Activated naive CD8-positive, alpha-beta T cell treated with anti-CD3 and anti-CD28 coated beads, Interleukin-2, amount 50 U/mL, for 24 hours (primary cell): ENCODE measurements at regions not wholly inside any gene's neighbourhood (a gene's known extent, or its start where the extent isn't known, plus 50 kb on each side); places are given as distances from the start of the nearest gene placed in this dataset.
"Not testable (repeated sequence)": the region's sequence is repeated elsewhere in the genome, so short reads cannot be mapped to it uniquely, and the experiment has no call there.

Experiments
- ATAC-seq: fragments of 150-1000 bp; cut with Tn5 transposase; one replicate; pipeline ENCODE4 v1.10.0; 2021
- DNase-seq: peaks from one replicate; pipeline ENCODE4 v3.0.0; 2021
- H3K27ac Mint-ChIP-seq: one replicate; pipeline ENCODE4 v1.8.0; 2021; ENCODE audit warnings: mild to moderate bottlenecking, mixed read lengths
- H3K27me3 Mint-ChIP-seq: one replicate; pipeline ENCODE4 v1.8.0; 2021; ENCODE audit warnings: mixed read lengths
- H3K36me3 Mint-ChIP-seq: one replicate; pipeline ENCODE4 v1.8.0; 2021; ENCODE audit warnings: low read depth, mixed read lengths
- H3K4me1 Mint-ChIP-seq: one replicate; pipeline ENCODE4 v1.8.0; 2021; ENCODE audit warnings: mixed read lengths
- H3K4me3 Mint-ChIP-seq: one replicate; pipeline ENCODE4 v1.8.0; 2021; ENCODE audit warnings: mild to moderate bottlenecking, moderate library complexity, mixed read lengths
- H3K9me3 Mint-ChIP-seq: one replicate; pipeline ENCODE4 v1.8.0; 2021; ENCODE audit warnings: mixed read lengths

DNA sequence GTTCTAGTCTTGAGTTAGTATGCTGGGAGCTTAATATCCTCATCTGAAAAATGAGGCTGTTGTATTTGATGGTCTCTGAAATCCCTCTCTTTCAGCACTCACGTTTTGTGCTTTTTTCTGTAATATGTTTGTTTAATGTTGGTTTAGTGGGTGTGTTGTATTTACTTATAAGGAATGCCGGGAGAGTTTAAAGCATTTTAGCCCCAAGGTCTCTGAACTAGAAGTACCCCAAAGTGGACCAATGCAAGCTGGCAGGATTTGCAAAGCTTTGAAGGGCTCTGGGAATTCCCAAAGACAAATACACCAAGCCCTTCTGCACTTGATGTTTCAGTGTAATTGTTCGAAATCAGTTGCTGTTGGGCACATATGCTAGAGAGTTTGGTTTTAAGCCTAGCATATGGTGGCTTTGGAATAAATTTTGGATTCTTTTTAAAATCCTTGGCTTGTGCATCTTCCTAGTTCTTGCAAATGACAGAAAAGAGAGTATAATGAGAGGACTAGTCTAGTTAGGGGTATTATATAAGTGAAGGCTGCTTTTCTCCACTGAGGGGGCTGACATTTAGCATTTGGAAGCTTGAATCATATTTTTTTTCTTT, 371.4 kb upstream of the BOD1L1 start:
- Mint-ChIP-seq H3K36me3 (peaks cover 3% of the 10 kb centered on the region), H3K27ac (no peak overlapping the region), H3K9me3 (peaks cover 37% of the 10 kb centered on the region), H3K4me1 (no peaks in the 10 kb centered on the region), H3K27me3 (no peaks in the 10 kb centered on the region), H3K4me3 (no peak overlapping the region)
- no peak for ATAC-seq
- no peak for DNase-seq

DNA sequence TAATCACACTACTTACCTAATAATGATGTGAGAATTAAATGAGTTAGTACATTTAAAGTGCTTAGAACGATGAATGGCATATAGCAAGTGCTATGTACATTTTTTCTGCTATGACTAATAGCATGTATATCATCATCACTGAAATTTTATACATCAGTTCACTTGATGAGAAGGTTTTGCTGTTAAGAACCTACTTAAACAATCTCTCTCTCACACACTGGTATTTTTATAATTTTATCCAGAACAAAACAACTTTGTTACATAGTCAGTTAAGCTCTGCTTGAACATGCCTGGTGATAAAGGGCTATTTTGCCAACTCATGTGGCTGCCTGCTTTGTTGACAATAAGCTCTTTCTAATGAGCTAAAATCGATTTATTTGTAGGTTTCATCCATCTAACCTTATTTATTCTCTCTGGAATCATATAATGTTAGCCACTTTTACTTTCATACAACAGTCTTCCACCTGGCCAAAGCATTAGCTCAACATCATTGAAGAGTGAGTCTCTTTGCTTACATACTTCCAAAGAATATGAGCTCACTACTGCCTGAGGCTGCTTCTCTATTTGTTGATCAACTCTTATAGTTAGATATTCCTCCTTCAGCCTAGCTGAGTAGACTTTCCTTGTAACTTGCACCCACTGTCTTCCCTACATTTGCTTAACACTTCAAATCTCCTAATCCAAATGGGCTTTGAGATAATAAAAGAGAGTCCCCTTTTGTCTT, 372.7 kb upstream of the BOD1L1 start:
- H3K27me3 Mint-ChIP-seq, result no peaks in the 10 kb centered on the region
- DNase-seq, result no peak

DNA sequence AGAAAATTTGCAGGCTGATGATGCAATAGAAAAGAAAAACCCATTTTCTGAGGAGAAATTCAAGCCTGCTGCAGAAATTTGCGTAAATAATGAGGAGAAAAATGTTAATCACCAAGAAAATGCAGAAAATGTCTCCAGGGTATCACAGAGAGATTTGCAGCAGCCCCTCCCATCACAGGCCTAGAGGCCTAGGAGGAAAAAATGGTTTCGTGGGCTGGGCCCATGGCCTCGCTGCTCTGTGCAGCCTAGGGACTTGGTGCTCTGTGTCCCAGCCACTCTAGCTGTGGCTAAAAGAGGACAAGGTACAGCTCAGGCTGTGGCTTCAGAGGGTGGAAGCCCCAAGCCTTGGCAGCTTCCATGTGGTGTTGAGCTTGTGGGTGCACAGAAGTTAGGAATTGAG, 374.8 kb upstream of the BOD1L1 start:
- not testable (repeated sequence) for DNase-seq, H3K4me1 Mint-ChIP-seq, H3K4me3 Mint-ChIP-seq, H3K27me3 Mint-ChIP-seq, H3K36me3 Mint-ChIP-seq, H3K27ac Mint-ChIP-seq, ATAC-seq
- peaks cover 33% of the 10 kb centered on the region for H3K9me3 Mint-ChIP-seq

More for the DNA sequence above, 372.7 kb upstream of the BOD1L1 start:
- H3K27ac Mint-ChIP-seq, result no peak overlapping the region
- no peaks in the 10 kb centered on the region for H3K4me1 Mint-ChIP-seq
- no peak overlapping the region for H3K4me3 Mint-ChIP-seq
- ATAC-seq, result no peak
- H3K36me3 Mint-ChIP-seq, result peaks cover 3% of the 10 kb centered on the region
- peaks cover 33% of the 10 kb centered on the region for H3K9me3 Mint-ChIP-seq

DNA sequence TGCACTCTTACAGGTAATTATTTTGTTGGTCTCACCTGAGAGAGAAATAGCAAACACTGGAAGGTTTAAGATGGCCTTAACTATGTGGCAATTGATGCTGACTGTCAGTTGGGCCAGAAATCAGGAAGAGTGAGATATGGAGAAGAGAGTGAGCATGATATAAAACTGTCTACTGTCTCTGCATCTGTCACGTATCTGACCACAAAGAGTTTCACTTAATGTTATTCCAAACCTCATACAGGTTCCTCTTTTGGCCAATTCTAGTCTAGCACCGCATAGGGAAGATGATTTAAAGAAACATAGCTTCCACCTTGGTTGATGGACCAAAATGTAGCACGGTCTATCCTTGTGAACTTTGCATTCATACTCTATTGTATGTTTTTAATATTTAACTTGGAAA, 381.0 kb upstream of the BOD1L1 start:
- Mint-ChIP-seq H3K4me3 (no peak overlapping the region), H3K36me3 (peaks cover 2% of the 10 kb centered on the region), H3K4me1 (no peaks in the 10 kb centered on the region), H3K27me3 (no peaks in the 10 kb centered on the region), H3K27ac (no peak overlapping the region), H3K9me3 (peaks cover 4% of the 10 kb centered on the region)
- DNase-seq (no peak), ATAC-seq (no peak)

DNA sequence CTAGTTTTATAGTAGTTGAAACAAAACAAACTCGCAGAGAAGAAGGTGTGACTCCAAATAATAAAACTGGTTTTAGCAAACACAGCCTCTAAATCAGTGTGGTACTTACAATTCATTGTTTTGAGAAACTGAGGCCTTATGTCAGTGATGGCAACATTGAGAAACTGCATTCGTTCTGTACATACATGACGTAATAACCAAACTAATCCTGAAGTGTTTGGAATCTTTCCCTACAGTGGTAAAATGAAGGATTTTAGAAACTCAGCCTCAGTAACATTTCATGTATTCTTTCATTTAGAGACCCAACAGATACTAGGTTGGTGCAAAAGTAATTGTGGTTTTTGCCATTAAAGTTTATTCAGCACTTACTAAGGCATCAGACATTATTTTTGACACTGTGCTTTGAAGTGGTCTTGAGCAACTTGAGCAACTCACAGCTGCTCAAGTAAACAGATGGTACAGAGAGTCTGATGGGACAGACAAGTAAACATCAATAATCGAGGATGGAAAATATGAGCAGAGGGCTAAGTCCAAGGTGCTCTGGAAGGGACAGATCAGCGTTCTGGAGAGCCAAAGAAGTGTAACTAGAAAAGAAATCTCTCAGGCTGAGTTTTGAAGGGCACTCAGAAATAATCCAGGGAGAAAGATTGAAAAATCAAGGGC, 390.8 kb upstream of the BOD1L1 start:
- H3K27ac Mint-ChIP-seq, result no peak overlapping the region
- no peak for ATAC-seq
- H3K4me3 Mint-ChIP-seq, result no peak overlapping the region
- H3K36me3 Mint-ChIP-seq, result no peaks in the 10 kb centered on the region
- no peaks in the 10 kb centered on the region for H3K27me3 Mint-ChIP-seq
- H3K9me3 Mint-ChIP-seq, result peaks cover 24% of the 10 kb centered on the region
- H3K4me1 Mint-ChIP-seq, result no peaks in the 10 kb centered on the region
- DNase-seq, result no peak

DNA sequence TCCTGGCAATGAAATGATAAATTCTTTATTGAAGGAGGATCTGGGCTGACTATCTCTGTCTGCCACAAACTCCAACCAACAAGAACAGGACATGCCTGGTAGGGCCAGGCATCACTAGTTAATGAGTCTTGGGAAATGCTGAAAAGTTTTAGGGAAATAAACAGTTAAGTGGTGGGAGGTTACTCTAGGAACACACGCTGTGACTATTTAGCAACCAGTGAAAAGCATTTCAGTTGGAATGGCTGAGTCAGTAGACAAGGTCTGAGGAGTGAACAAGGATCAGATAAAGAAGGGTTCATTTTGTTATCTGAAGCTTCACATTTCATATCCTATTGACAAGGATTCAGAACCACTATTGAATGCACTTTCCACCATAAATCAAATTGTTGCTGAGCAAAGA, 394.9 kb upstream of the BOD1L1 start:
- H3K27ac Mint-ChIP-seq, result no peak overlapping the region
- DNase-seq (no peak), ATAC-seq (no peak)
- no peaks in the 10 kb centered on the region for H3K27me3 Mint-ChIP-seq
- peaks cover 5% of the 10 kb centered on the region for H3K9me3 Mint-ChIP-seq
- H3K4me1 Mint-ChIP-seq, result no peaks in the 10 kb centered on the region
- no peaks in the 10 kb centered on the region for H3K36me3 Mint-ChIP-seq
- no peak overlapping the region for H3K4me3 Mint-ChIP-seq

DNA sequence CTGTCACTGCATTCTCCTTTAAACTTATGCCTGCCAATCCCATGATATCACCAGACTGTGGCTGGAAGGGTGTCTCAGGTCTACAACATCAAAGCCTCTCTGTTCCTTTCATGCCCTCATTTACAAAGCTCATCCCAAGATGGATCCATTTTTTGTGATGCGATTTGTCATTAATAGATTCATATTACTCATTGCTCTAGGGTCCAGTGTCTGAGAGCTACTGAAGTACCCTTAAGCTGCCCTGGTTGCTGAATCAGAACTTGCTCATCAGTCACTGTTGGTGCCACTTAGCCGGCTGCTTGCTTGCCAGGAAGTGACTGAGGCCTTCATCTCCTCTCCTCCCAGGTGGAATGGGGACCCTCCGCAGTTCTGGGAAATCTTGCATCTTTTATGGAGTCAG, 395.5 kb upstream of the BOD1L1 start:
- H3K27me3 Mint-ChIP-seq, result no peaks in the 10 kb centered on the region

DNA sequence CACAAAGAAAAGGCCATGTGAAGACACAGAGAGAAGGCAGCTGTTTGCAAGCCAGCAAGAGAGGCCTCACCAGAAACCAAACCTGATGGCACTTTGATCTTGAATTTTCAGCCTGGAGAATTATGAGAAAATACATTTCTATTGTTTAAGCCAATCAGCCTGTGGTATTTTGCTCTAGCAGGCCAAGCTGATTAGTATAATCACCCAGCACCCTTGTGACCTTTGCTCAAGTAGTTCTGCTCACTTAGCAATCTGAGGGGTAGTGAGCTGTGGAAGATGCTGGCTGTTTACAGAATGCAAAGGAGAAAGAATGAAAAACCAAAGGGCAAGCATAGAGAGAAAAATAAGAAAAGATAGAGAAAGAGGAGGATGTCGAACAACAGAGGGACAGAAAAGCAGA, 396.4 kb upstream of the BOD1L1 start:
- Mint-ChIP-seq H3K36me3 (no peaks in the 10 kb centered on the region), H3K27ac (no peak overlapping the region), H3K27me3 (no peaks in the 10 kb centered on the region), H3K4me3 (no peak overlapping the region), H3K4me1 (no peaks in the 10 kb centered on the region), H3K9me3 (peaks cover 5% of the 10 kb centered on the region)
- DNase-seq, result no peak
- no peak for ATAC-seq

More for the DNA sequence above, 395.5 kb upstream of the BOD1L1 start:
- DNase-seq (no peak), ATAC-seq (no peak)
- no peaks in the 10 kb centered on the region for H3K4me1 Mint-ChIP-seq
- no peak overlapping the region for H3K4me3 Mint-ChIP-seq
- no peak overlapping the region for H3K27ac Mint-ChIP-seq
- peaks cover 5% of the 10 kb centered on the region for H3K9me3 Mint-ChIP-seq
- no peaks in the 10 kb centered on the region for H3K36me3 Mint-ChIP-seq

DNA sequence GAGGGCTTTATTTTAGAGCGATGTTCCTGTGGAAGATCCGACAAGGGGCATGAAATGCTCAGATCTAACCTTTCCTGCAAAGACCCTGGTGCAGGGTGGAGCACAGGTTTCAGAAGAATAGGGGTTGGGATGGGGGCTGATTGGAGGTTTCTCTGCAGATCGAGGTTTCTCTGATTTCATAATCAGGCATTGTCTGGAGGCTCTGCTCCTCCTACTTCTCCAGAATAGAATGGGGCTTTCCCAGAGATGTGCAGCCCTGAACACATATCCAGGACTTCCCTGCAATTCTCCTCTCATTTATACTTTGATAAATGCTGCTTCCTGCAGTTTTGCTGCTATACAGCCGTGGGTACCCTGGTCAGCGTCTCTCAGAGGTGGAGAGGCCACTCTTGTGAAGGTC, 397.6 kb upstream of the BOD1L1 start:
- ATAC-seq (no peak), DNase-seq (no peak)
- Mint-ChIP-seq H3K9me3 (no peaks in the 10 kb centered on the region), H3K4me1 (no peaks in the 10 kb centered on the region), H3K27ac (no peak overlapping the region), H3K36me3 (no peaks in the 10 kb centered on the region), H3K4me3 (no peak overlapping the region), H3K27me3 (no peaks in the 10 kb centered on the region)

DNA sequence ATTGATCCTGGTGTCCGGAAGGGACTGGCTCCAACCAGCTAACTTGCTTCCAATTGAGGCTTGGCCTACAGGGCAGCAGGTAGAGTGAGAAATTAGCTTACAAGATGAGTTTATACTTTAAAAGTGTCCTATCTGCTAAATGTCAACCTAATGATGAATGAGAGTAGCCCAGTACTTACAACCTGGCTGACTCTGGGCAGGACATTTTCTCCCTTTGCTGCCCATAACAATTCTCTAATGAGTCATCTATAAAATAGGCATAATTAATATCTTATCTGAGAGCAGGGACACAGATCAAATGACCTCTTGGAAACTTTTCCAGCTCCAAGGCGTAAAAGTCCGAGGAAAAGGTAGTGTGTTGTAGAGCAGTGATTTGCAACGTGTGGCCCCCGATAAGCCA, 398.4 kb upstream of the BOD1L1 start:
- Mint-ChIP-seq H3K27me3 (no peaks in the 10 kb centered on the region), H3K27ac (no peak overlapping the region), H3K36me3 (no peaks in the 10 kb centered on the region), H3K4me3 (no peak overlapping the region), H3K9me3 (no peaks in the 10 kb centered on the region), H3K4me1 (no peaks in the 10 kb centered on the region)
- DNase-seq (no peak), ATAC-seq (no peak)

DNA sequence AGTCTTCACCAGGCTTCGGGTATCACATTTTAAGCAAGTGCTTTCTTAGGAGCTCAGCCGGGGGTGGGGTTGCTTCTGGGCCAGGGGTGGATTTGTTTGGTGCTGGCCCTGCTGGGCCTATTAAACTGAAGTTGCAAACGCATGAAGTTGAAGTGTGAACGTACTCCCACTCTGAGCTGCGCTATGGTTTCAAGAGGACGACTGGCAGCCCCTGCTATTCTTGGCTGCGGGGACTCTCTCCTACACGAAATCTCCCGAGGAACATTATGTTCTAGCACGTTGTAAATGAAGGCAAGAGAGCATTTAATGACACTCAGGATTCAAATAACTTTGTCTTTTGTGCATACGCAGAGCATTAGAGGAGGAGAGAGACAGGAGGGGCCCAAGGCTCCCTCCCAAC, 401.3 kb upstream of the BOD1L1 start:
- DNase-seq, result no peak
- Mint-ChIP-seq H3K9me3 (no peaks in the 10 kb centered on the region), H3K36me3 (no peaks in the 10 kb centered on the region), H3K4me3 (no peak overlapping the region), H3K27me3 (no peaks in the 10 kb centered on the region), H3K27ac (no peak overlapping the region), H3K4me1 (no peaks in the 10 kb centered on the region)
- no peak for ATAC-seq

DNA sequence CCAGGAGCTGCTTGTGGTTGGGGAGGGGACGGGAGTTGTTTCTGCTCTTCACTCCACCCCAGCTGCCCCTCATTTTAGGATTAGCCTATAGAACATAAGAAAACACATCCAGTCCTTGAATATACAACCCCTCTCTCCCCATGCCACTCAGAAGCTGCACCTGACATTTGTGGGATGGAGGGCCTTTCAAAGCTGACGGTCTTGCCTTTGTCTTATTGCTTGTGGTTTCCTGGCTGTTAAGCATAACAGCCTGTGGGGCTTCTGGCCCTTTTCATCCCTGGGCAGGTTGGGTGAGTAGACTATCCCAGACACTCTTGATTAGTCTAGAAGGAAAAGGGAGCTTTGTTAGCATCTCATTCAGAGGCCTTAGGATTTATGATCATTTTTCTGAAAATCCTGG, 407.6 kb upstream of the BOD1L1 start:
- no peaks in the 10 kb centered on the region for H3K36me3 Mint-ChIP-seq
- H3K4me3 Mint-ChIP-seq, result no peak overlapping the region
- no peaks in the 10 kb centered on the region for H3K27me3 Mint-ChIP-seq
- DNase-seq (no peak), ATAC-seq (no peak)
- no peaks in the 10 kb centered on the region for H3K4me1 Mint-ChIP-seq
- no peaks in the 10 kb centered on the region for H3K9me3 Mint-ChIP-seq
- H3K27ac Mint-ChIP-seq, result no peak overlapping the region

DNA sequence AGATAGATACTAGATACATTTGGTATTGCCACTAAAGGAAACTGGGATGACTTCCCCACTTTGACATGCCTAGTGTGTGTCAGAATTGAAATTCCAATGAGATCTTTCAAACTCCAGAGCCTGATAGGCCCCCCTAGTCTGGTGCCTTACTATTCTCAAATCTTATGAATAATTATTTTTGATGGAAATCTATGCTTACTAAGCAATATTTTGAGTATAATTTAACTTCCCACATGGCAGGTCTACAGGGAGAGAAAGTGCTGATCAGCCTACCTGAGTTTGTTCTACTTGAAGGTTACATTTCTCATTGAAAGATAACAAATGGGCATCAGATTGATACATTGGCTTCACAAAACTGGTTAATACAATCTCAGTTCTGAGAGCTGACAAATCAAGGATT, 415.7 kb upstream of the BOD1L1 start:
- no peak overlapping the region for H3K27ac Mint-ChIP-seq
- H3K4me3 Mint-ChIP-seq, result no peak overlapping the region
- ATAC-seq (no peak), DNase-seq (no peak)
- H3K4me1 Mint-ChIP-seq, result no peaks in the 10 kb centered on the region
- no peaks in the 10 kb centered on the region for H3K36me3 Mint-ChIP-seq
- no peaks in the 10 kb centered on the region for H3K9me3 Mint-ChIP-seq
- H3K27me3 Mint-ChIP-seq, result no peaks in the 10 kb centered on the region

DNA sequence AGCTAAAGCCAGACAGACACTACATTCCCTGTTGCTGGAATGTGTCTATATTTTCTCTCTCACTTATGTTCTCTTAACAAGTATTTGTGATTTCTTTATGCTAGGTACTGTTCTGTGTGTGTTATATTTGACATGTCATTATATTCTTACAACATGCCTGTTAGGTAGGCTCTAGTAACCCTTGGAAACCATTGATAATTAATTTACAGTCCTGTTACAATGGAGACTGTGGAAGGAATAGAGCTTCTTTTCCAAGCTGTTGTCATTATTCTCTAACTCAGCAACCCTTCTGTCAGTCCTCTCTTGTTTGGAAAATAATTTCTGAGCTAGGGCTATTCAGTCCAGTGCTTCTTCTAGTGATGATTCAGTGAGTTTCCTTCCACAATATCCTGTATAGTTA, 419.1 kb upstream of the BOD1L1 start:
- Mint-ChIP-seq H3K4me3 (no peak overlapping the region), H3K27me3 (no peaks in the 10 kb centered on the region), H3K4me1 (no peaks in the 10 kb centered on the region), H3K36me3 (no peaks in the 10 kb centered on the region), H3K9me3 (no peaks in the 10 kb centered on the region), H3K27ac (no peak overlapping the region)
- ATAC-seq (no peak), DNase-seq (no peak)

DNA sequence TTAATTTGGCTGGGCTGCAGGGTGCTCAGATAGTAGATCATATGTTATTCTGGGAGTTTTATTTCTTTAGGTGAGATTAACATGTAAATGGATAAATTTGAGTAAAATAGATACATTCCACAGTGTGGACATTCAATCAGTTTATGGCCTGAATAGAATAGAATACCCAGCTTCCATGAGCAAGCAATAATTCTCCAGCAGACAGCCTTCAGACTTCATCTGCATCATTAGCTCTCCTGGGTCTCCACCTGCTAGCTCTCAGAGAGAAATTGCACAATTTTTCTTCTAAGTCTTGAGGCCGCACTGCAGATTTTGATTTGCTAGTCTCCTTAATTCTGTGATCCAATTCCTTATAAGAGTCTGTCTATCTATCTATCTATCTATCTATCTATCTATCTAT, 420.3 kb upstream of the BOD1L1 start:
- Mint-ChIP-seq H3K27ac (no peak overlapping the region), H3K4me3 (no peak overlapping the region), H3K36me3 (no peaks in the 10 kb centered on the region), H3K4me1 (no peaks in the 10 kb centered on the region), H3K9me3 (no peaks in the 10 kb centered on the region), H3K27me3 (no peaks in the 10 kb centered on the region)
- no peak for ATAC-seq
- no peak for DNase-seq
